ENCODE measurements at regions not wholly inside any gene's neighbourhood (a gene's known extent, or its start where the extent isn't known, plus 50 kb on each side); places are given as distances from the start of the nearest gene placed in this dataset.
"Not testable (repeated sequence)": the region's sequence is repeated elsewhere in the genome, so short reads cannot be mapped to it uniquely, and the experiment has no call there.

DNA sequence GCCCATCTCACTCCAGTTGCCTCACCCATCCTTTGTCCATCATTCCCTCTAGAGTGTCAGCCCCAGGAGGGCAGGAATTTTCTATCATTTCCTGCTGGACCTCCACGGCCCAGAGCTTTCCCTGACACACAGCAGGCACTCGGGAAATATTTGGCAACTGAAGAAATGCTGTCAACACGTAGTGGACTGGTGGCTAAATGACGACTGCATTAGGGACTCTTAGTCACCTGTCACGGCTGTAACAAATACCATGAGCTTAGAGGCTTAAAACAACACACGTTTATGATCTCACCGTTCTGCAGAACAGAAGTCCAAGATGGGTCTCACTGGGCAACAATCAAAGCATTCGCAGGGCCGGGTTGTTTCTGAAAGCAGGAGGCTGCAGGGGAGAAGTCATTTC, 91.3 kb downstream of the PHETA1 start:
- no peak for DNase-seq (ENCODE audit: missing footprints)
- intact Hi-C loops (cut with DNase I): no loop called here
- no peak for ATAC-seq

DNA sequence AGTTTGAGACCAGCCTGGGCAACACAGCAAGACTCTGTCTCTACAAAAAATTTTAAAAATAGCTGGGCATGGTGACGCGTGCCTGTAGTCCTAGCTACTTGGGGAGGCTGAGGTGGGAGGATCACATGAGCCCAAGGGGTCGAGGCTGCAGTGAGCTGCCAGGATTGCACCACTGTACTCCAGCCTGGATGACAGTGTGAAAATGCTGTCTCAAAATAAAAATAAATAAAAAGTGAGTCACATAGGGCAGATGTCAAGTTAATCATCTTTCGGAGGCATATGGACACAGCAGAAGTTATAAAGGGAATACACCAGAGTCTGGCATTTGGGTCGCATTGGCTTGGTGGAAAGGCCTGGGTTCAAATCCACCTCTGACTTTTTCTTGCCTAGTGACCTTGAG, 92.7 kb downstream of the PHETA1 start:
- ATAC-seq: no peak
- no peak for DNase-seq (ENCODE audit: missing footprints)
- intact Hi-C loops (cut with DNase I): no loop called here

DNA sequence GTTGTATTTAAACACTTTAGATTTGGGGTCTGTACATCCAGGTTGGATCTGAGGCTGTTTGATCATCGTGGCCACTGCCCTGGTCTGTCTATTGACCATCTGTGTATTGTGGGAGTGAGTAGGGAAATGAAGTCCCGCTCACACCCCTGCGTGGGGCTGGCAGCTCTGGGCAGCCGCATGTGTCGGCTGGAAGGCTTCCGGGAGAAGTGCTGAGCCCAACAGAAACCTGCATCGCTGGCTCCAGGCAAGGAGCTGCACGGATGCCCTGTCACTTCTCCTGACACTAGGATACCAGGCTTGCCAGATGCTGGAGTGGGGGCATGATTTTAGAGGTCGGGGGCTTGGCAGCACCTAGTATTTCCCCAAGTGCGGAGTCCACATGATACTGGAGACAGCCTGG, 93.6 kb downstream of the PHETA1 start:
- DNase-seq (ENCODE audit: missing footprints) (no peak), ATAC-seq (no peak)
- intact Hi-C loops (cut with DNase I): no loop called here

DNA sequence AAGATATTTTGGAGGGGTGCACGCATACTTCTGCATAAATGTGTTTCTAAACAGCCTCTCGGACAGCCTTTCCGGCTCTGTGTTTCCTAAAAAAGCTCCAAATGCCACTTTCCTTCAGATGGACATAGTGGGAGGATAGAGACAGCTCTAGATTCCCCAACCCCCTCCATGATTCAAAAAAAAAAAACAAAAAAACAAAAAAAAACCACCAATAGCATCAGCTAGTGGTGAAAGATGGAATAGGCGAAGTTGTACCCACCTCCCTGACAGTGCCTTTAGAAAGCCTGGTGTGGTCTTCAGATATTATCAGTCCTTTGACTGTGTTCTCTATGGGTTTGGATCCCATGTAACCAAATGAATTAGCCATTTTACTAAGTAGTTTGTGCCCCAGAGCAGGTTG, 94.1 kb downstream of the PHETA1 start:
- ATAC-seq (no peak), DNase-seq (ENCODE audit: missing footprints) (no peak)
- intact Hi-C loops (cut with DNase I): no loop called here

DNA sequence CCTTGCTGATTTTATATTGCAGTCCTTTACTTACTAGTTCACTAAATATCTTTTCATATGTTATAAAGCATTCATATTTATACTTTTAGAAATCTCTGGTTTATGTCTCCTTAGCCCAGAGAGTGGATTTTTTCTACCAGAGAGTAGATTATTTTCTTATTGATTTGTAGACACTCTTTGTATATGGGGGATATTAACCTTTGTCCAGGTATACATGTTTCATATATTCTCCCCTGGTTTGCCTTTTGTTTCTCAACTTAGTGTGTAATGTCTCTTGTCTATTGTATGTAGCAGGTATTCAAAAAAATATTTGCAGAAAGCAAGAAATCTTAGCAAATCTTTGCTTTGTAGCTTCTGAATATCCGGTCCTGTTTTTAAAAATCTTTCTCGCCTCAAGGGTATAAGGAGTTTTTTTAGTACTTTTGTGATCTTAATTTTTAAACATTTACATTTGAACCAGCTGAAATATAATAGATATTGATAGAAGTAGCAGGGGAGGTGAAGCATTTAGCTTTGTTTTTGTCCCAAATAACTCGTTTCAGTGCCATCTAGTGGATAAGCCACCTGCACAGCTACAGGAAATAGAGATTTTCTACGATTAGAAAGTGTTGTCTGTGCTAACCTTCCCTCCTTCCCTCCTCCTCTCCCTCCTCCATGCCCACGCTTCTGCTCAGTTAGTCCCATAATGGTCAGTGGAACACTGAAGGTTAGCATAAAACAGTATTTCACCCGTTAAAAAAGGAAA, 97.0 kb downstream of the PHETA1 start:
- DNase-seq (ENCODE audit: missing footprints): no peak
- ATAC-seq: no peak
- intact Hi-C loops (cut with DNase I): no loop called here

DNA sequence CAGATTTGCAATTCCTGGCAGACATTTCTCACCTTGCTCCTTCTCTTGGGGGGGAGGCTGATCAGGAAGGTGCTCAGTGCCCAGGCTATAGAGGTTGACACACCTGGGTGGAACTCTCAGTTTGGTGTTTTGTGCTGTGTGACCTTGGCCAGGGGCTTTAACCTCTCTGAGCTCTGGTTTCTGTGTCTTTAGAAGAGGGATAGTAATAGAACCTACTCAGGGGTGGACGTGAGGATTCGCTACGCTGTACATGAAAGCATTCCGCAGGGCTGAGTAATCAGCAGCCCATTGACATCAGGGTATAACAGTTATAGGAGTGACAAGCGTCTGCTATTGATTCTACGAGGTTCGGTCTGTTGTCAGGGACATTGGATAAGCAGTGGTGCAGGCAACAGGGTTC, 98.1 kb downstream of the PHETA1 start:
- intact Hi-C loops (cut with DNase I): no loop called here
- DNase-seq (ENCODE audit: missing footprints): no peak
- ATAC-seq: no peak

DNA sequence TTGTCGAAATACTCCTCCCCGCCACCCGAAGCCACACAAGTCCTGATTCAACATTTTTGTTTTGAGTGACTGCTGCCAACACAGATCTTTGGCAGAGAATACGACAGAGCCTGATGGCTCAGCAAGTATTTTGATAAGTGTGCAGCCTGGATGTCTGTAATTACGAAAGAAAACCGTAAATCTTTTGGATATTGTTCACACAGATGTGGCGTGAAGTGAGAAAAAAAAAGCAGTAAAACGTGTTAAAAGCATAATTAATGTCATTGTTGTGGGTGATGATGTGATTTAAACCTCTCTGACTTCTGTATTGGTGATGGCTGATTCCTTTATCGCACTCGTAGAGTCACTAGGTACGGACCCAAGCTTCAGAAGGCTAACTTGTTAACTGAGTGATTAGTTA, 98.7 kb downstream of the PHETA1 start:
- intact Hi-C loops (cut with DNase I): no loop called here
- DNase-seq (ENCODE audit: missing footprints) (no peak), ATAC-seq (no peak)

DNA sequence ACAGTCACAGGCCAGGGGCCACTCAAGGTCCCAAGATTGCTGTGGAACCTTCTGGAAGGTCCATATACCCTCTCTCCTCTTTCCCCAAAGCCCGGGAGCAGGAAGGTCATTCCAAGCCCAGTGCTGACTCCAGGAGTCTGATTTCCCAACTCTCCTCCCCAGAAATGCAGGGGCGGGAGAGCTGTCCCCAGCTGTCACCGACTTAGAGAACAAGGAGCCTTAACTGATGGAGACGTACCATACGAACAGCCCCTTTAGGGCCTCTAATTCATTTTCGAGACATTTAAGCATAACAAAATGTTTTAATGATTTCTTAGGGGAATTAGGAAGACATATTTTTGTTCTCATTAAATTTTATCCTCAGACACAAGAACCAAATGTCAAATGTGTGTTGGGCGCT, 99.2 kb downstream of the PHETA1 start:
- intact Hi-C loops (cut with DNase I): no loop called here
- DNase-seq (ENCODE audit: missing footprints): no peak
- ATAC-seq: peak; percentile 46

DNA sequence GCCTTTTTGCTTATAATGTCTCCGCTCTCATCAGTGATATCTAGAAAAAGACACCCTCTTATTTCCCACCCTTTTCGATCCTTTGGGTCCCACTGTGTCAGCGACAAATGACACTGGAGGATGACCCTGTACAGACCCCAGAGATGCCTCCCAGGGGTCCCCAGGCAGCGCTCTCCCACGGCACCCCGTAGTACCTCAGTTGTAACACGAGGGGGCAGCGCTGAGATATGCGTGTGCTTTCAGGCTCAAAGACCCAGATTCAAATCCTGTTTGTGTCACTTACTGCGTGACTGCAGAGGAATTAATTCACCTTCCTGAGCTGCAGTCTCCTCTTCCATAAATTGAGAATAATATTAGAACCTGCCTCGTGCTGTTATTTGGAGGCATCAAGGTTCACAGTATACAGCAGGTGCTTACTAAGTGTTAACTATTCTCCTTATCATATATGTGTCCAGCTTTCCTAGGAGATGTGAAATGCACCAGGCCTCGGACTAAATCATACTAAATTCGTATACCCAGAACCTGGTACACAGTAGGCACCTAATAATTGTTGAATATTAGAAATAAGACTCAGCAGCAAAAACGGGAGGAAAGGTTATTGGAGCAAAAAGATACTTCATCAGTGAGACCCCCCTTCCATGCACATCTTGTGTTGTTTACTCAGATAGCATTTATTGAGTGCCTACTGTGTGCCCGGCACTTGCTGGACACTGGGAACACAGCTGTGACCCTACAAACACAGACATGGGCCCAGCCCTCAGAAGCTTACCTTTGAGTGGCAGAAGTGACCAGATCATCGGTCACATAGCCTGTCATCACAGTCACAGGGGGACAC, 99.9 kb downstream of the PHETA1 start:
- DNase-seq (ENCODE audit: missing footprints) (no peak), ATAC-seq (no peak)
- intact Hi-C loops (cut with DNase I): no loop called here

DNA sequence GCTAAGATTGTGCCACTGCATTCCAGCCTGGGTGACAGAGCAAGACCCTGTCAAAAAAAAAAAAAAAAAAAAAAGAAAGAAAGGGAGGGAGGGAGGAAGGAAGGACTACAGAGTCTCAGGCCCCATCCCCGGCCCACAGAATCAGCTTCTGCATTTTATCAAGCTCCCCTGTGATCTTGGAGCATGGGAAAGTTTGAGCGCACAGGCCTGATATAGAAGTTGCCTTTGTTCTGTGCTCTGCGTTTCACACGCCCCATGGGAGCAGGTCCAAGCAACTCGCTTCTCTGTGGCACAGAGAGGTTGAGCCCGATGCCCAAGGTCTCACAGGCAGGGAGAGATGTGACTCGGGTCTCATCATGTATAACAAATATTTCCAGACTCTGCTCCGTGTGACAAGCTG, 101.8 kb downstream of the PHETA1 start:
- no peak for DNase-seq (ENCODE audit: missing footprints)
- ATAC-seq: no peak
- intact Hi-C loops (cut with DNase I): no loop called here

DNA sequence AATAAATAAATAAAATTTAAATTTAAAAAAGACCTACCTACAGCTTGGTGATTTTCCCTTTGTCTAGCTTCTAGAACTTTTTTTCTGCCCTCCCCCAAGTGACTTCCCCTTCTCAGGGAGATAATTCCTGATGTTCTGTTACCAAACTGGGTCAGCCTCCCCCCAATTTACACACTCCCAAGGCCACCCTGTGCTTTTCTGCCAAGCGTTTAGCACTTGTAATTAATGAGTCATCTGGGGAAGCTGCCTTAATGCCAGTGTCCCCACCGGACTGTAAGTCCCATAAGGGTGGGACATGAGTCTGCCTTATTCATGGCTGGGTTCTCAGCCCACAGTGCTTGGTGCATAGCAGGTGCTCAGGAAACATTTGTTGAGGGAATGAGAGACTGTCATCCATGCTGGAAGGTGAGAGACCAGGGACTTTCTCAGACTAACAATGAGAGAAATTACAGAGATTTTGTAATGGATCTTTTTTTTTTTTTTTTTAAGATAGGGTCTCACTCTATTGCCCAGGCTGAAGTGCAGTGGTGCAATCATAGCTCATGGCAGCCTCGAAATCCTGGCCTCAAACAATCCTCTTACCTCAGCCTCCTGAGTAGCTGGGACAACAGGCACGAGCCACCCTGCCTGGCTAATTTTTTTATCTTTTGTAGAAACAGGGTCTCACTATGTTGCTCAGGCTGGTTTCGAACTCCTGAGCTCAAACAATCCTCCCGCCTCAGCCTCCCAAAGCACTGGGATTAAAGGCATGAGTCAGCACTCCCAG, 106.8 kb downstream of the PHETA1 start:
- intact Hi-C loops (cut with DNase I): no loop called here
- DNase-seq (ENCODE audit: missing footprints): no peak
- no peak for ATAC-seq

DNA sequence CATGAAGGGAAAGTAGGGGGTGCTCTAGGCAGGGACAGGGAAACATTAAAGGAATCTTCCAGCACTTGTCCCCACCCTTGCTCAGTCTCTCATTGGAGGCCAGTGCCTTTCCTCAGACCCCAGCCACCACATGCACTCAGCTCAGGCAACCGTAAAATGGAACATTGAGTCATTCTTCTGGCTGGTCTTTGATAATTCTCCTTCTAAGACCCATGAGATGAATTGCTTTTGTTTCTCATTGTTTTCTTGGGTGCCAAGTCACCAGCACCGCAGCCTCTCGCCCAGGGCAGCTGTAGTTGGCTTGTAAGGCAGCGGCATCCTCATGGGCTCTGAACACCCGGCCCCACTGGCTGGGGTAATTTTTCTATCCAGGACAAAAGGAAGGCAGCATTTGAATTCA, 108.2 kb downstream of the PHETA1 start:
- no peak for DNase-seq (ENCODE audit: missing footprints)
- ATAC-seq: no peak
- intact Hi-C loops (cut with DNase I): no loop called here

DNA sequence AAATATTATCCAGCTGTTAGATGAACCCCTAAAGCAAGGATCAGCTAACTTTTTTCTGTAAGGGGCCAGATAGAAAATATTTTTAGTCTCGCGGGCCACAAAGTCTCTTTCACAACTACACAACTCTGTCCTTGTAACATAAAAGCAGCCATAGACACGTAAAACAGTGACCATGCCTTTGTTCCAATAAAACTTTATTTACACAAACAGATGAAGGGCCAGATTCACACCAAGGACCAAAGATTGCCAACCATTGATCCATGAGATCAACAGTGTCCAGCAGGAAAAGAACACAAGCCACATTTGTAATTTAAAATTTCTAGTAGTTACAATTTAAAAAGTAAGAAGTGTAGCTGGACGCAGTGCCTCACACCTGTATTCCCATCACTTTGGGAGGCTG, 109.7 kb downstream of the PHETA1 start:
- DNase-seq (ENCODE audit: missing footprints) (no peak), ATAC-seq (no peak)
- intact Hi-C loops (cut with DNase I): no loop called here

DNA sequence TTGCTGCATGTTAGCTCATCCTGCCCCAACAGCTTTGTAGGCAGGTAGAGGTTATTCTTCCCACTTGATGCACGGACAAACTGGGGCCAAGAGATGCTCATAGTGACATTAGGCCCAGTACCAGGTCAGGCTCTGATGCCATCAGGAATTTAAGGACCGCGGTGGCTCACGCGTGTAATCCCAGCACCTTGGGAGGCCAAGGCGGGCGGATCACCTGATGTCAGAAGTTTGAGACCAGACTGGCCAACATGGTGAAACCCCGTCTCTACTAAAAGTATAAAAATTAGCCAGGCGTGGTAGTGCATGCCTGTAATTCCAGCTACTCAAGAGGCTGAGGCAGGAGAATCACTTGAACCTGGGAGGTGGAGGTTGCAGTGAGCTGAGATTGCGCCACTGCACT, 110.8 kb downstream of the PHETA1 start:
- intact Hi-C loops (cut with DNase I): not testable (repeated sequence)

DNA sequence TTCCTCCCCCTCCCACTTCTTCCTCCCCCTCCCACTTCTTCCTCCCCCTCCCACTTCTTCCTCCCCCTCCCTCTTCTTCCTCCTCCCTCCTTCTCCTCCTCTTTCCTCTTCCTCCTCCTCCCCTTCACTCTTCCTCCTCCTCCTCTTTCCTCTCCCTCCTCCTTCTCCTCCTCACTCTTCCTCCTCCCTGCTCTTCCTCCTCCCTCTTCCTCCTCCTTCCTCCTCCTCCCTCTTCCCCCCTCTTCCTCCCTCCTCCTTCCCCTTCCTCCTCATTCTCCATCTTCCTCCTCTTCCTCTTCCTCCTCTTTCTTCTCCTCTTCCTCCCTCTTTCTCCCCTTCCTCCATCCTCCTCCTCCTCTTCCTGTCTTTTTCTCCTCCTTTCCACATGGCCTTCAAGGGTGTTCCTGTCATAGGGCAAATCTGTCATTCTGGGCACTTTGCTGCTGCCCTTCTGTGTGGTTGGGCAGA, 111.4 kb downstream of the PHETA1 start:
- ATAC-seq (no peak), DNase-seq (ENCODE audit: missing footprints) (no peak)
- intact Hi-C loops (cut with DNase I): no loop called here

More for the DNA sequence above, 110.8 kb downstream of the PHETA1 start:
- not testable (repeated sequence) for ATAC-seq; DNase-seq (ENCODE audit: missing footprints)

DNA sequence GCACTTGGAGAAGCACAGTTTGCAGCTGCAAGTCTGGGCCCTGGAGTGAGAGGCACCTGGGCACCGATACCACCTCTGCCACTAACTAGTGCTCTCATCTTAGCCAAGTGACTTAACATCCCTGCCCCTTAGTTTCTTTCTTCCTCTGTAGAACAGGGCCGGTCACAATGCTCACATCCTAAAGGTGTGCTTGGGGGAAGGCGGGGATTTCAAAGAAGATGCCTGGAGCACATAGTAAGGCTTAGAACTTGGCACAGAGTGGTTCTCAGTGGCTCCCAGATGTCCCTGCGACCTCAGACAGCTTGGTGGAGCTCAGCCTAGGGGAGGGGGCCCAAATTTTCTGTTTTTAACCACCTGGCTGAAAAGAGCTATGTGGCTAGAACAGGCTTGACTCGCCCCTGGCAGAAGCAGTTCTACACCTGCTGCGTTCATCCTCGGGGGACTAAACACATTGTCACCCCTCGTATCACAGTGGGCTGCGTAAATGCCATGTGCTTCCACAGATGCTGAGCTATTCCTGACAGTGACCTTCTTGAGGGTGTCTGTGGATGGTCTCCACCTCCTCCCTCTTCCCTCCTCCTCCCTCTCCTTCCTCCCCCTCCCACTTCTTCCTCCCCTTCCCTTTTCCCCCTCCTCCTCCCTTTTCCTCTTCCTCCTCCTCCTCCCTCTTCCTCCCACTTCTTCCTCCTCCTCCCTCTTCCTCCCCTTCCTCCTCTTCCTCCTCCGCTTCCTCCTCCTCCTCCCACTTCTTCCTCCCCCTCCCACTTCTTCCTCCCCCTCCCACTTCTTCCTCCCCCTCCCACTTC, 112.1 kb downstream of the PHETA1 start:
- intact Hi-C loops (cut with DNase I): no loop called here
- ATAC-seq: no peak

DNA sequence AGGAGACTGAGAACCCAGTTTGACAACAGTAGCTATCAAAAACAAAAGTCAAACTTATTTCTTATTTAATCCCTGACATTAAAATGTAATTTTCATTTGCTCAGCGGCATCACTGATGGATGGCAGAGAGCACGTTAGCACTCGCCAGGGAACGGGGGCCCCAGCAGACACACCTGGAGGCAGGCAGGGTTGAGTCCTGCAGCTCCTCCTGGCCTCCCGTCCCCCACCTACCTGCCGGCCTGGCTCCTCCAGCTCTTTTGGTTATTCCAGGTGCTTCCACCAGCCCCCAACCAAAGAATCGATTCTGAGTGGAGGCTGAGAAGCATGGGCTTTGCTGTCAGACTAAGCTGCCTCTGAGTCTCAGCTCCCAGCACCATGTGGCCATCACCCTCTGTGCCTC, 113.6 kb downstream of the PHETA1 start:
- DNase-seq (ENCODE audit: missing footprints) (no peak), ATAC-seq (no peak)
- intact Hi-C loops (cut with DNase I): no loop called here

More for the DNA sequence above, 112.1 kb downstream of the PHETA1 start:
- no peak for DNase-seq (ENCODE audit: missing footprints)

DNA sequence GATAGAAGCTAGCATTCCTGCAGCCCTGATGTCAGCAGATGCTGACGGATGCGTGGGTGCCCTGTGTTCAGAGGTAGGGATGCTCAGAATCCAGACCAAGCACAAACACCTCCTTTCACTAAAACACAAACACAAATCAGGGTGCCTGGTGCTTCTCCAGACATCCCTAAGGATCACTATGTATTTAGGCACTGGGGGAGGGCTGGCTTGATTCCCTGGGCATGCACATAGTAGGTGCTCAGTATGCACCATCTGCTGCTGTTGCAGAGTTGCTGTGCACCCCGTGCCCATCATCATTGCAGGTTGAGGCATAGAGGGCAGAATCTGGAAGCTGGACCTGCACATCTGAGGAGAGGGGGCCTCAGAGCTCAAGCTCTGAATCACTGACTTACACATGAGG, 114.8 kb downstream of the PHETA1 start:
- no peak for ATAC-seq
- intact Hi-C loops (cut with DNase I): no loop called here
- no peak for DNase-seq (ENCODE audit: missing footprints)

DNA sequence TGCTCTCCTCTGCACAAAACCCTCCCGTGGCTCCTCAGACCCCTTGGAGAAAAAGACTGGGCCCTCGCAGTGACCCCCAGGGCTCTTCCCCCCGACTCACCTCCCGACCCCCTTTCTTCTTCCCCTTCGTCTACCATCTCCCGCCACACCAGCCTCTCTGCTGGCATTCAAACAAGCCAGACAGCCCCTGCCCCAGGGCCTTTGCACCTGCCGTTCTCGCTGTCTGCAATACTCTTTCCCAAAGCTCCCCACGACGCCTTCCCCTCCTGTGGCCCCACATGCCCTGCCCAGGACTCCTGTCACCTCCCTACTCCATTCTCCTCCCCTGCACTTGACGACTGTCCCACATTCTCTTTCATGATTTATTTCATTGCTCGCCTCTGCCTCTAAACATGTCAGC, 115.7 kb downstream of the PHETA1 start:
- ATAC-seq: no peak
- intact Hi-C loops (cut with DNase I): no loop called here
- DNase-seq (ENCODE audit: missing footprints): no peak
